Neuron (in vitro differentiated cells): ENCODE measurements at regions not wholly inside any gene's neighbourhood (a gene's known extent, or its start where the extent isn't known, plus 50 kb on each side); places are given as distances from the start of the nearest gene placed in this dataset.

ENCODE experiments used
- H2AFZ ChIP-seq: one replicate; pipeline ENCODE4 v1.6.1; 2013; ENCODE audit warnings: low read depth, mild to moderate bottlenecking, inconsistent platforms, low read length, moderate library complexity
- H3K27me3 ChIP-seq: one replicate; pipeline ENCODE4 v1.6.1; 2013; ENCODE audit warnings: low read length; ENCODE audit not compliant: insufficient read depth
- H3K36me3 ChIP-seq: one replicate; pipeline ENCODE4 v1.6.1; 2013; ENCODE audit warnings: low read length; ENCODE audit not compliant: insufficient read depth
- H3K4me1 ChIP-seq: one replicate; pipeline ENCODE4 v1.6.1; 2013; ENCODE audit warnings: low read length; ENCODE audit not compliant: insufficient read depth
- H3K4me3 ChIP-seq: 2 replicates; pipeline ENCODE4 v1.5.1; 2013; ENCODE audit warnings: mild to moderate bottlenecking, low read length, moderate library complexity
- H3K9me3 ChIP-seq: one replicate; pipeline ENCODE4 v1.6.1; 2013; ENCODE audit warnings: low read length

DNA sequence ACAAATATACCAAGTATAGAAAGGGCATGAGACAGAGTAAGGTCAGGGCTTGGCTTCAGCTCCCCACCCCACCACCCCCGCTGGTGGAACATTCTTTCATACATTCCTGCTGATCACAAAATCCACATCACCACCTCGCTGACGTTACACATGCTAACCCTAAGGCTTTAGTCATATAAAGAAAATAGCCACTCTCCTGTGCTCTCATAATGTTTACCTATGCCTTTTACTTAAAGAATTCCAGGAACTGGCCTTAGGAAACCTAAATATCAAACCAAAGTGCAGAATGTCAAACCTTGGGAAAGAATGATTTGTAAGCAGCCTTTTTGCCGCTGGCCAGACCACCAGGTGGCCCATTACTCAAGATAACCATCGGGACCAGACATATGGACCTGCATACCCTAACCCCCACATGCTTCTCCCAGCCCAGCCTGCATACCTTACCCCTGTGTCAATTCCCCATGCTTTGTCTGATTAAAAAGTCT is 136.3 kb upstream of the SLC39A10 start:
- Histone ChIP-seq H3K27me3 (no peaks in the 10 kb centered on the region), H3K9me3 (no peaks in the 10 kb centered on the region), H3K4me3 (no peak overlapping the region), H3K4me1 (no peaks in the 10 kb centered on the region), H2AFZ (no peak overlapping the region), H3K36me3 (no peaks in the 10 kb centered on the region)

DNA sequence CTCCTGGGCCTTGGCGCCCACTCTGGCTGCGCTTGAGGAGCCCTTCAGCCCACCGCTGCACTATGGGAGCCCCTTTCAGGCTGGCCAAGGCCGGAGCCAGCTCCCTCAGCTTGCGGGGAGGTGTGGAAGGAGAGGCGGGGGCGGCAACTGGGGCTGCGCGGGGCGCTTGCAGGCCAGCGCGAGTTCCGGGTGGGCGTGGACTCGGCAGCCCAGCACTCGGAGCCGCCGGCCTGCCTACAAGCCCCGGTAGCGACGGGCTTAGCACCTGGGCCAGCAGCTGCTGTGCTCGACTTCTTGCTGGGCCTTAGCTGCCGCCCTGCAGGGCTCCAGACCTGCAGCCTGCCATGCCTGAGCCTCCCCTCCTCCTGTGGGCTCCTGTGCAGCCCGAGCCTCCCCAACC is 141.5 kb upstream of the SLC39A10 start:
- no peaks in the 10 kb centered on the region for H3K9me3 ChIP-seq
- H2AFZ ChIP-seq: no peak overlapping the region
- H3K4me1 ChIP-seq: no peaks in the 10 kb centered on the region
- no peaks in the 10 kb centered on the region for H3K36me3 ChIP-seq
- no peaks in the 10 kb centered on the region for H3K27me3 ChIP-seq
- H3K4me3 ChIP-seq: no peak overlapping the region

DNA sequence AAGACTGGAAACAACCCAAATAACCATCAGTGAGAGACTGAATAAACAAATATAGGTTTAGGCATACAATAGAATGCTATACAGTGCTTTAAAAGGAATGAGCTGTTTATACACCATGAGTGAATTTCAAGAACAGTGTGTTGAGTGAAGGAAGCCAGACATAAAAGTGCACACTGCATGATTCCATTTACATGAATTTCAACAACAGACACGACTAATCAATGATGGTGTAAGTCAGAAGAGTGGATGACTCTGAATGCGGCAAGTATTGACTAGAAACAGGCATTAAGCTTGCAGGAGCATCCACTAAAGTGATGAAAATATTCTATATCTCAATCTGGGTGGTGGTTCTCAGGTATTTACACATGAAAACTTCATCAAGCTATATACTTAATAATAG is 142.7 kb upstream of the SLC39A10 start:
- H3K9me3 ChIP-seq: no peaks in the 10 kb centered on the region
- no peaks in the 10 kb centered on the region for H3K27me3 ChIP-seq
- H3K4me3 ChIP-seq: no peak overlapping the region
- no peaks in the 10 kb centered on the region for H3K4me1 ChIP-seq
- H2AFZ ChIP-seq: no peak overlapping the region
- no peaks in the 10 kb centered on the region for H3K36me3 ChIP-seq

DNA sequence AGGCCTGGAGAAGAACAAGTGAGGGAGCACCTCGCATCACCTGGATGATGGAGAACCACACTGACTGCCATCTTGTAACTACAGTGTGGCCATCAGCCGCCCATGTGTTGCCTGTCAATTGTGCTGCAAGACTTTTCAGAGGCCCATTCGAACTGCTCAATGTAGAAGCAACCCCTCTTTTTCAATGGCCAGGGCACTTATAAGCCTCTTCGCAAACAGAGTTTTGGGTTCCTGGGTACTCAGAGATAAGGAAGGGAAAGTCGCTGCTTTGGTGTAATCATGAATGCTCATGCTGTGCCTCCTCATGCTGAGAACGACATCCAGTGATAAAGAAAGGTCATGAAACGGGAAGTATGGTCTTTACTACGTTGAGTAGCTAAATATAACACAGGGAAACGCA is 143.9 kb upstream of the SLC39A10 start:
- Histone ChIP-seq H3K4me3 (no peak overlapping the region), H3K36me3 (no peaks in the 10 kb centered on the region), H3K27me3 (no peaks in the 10 kb centered on the region), H2AFZ (no peak overlapping the region), H3K9me3 (no peaks in the 10 kb centered on the region), H3K4me1 (no peaks in the 10 kb centered on the region)

DNA sequence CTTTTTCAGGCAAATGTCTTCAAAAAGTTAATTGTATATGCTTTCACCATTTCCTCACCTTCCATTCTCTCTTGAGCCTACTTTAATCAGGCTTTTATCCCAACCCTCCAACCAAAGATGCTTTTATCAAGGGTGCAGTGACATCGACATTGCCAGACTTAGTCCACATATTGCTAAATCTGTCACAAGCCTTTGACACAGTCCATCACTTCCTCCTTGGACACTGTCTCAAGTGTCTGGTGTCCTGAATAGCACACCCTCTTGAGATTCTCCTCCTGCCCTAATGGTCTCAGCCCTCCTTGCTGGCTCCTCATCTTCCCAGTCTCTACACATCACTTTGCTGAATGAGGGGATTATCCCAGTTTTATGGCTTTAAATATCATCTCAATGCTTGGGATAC is 147.5 kb upstream of the SLC39A10 start:
- H3K27me3 ChIP-seq: no peaks in the 10 kb centered on the region
- no peaks in the 10 kb centered on the region for H3K4me1 ChIP-seq
- H3K9me3 ChIP-seq: no peaks in the 10 kb centered on the region
- H3K36me3 ChIP-seq: no peaks in the 10 kb centered on the region
- no peak overlapping the region for H3K4me3 ChIP-seq
- no peak overlapping the region for H2AFZ ChIP-seq

DNA sequence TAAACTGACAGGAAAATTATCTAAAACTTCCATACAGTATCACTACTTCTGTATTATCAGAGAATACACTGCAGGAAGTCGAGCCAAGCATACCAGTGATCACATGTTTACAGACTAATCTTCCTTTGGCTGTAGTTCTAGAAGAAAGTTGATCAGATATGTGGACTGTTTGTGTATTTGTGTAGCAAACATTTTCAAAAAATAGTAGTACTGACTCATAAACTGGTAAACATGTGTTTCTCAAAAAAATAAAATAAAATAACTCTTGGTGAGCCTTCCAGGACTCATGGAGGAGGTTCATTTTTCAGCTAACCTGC is 148.9 kb upstream of the SLC39A10 start:
- no peaks in the 10 kb centered on the region for H3K36me3 ChIP-seq
- no peaks in the 10 kb centered on the region for H3K27me3 ChIP-seq
- no peaks in the 10 kb centered on the region for H3K9me3 ChIP-seq
- no peak overlapping the region for H2AFZ ChIP-seq
- H3K4me1 ChIP-seq: no peaks in the 10 kb centered on the region
- H3K4me3 ChIP-seq: no peak overlapping the region

DNA sequence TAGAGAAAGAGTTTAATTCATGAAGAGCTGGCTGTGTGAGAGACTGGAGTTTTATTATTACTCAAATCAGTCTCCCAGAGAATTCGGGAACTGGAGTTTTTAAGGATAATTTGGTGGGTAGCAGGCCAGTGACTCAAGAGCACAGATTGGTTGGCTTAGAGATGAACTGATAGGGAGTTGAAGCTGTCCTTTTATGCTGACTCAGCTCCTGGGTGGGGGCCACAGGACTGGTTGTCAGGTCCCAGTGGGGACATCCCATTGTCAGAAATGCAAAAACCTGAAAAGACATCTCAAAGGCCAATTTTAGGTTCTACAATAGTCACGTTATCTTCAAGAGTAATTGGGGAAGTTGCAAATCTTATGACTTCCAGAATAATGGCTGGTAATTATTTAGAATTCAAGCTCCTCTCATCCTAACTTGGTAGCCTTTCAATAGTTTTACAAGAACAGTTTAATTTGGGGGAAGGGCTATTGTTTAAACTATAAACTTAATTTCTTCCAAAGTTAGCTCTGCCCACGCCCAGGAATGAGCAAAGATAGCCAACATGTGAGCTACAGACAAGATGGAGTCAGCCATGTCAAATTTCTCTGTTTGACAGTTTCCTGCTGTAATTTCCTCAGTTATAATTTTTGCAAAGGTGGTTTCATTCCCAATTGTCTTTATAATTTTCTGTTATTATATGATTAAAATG is 149.4 kb upstream of the SLC39A10 start:
- Histone ChIP-seq H3K4me1 (no peaks in the 10 kb centered on the region), H3K4me3 (no peak overlapping the region), H3K27me3 (no peaks in the 10 kb centered on the region), H3K36me3 (no peaks in the 10 kb centered on the region), H2AFZ (no peak overlapping the region), H3K9me3 (no peaks in the 10 kb centered on the region)

DNA sequence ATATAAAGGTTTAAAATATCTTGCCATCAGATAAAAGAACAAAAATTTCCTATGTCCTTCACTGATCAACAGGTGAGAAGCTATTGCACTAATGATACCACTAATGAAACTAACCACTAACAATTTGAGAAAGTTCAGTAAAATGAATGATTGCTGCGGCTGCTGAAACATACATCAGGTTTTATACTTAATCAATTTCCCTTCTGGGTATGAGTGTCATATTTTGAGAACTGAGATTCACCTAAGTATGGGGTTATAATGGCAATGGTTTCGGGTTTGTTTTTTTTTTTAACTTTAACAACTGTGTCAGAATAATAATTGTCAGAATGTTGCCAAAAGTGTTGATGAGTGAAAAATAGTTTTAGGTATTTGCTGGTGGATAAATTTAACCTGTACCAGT is 151.3 kb upstream of the SLC39A10 start:
- H3K27me3 ChIP-seq: no peaks in the 10 kb centered on the region
- H2AFZ ChIP-seq: no peak overlapping the region
- H3K36me3 ChIP-seq: no peaks in the 10 kb centered on the region
- H3K4me3 ChIP-seq: no peak overlapping the region
- H3K4me1 ChIP-seq: no peaks in the 10 kb centered on the region
- no peaks in the 10 kb centered on the region for H3K9me3 ChIP-seq

DNA sequence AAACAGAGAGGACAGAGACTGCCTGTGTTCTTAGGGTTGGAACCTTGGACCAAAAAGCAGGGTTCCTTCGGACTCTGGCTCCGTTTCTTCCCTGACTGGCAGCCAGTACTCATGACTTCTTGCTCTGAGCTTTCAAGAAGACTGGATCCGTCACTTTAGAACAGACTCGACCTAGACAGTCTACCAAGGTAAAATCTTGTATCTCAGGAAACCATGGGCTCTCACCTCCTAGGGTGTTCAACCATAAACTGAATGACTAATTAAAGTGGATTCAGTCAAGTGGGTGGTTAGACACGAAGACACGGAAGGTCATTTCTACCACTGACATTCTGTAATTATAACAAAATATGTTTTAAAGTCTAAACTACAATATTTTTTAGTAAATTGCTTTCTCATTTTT is 153.8 kb upstream of the SLC39A10 start:
- H3K27me3 ChIP-seq: no peaks in the 10 kb centered on the region
- H3K4me3 ChIP-seq: no peak overlapping the region
- H3K36me3 ChIP-seq: no peaks in the 10 kb centered on the region
- H2AFZ ChIP-seq: no peak overlapping the region
- no peaks in the 10 kb centered on the region for H3K9me3 ChIP-seq
- no peaks in the 10 kb centered on the region for H3K4me1 ChIP-seq

DNA sequence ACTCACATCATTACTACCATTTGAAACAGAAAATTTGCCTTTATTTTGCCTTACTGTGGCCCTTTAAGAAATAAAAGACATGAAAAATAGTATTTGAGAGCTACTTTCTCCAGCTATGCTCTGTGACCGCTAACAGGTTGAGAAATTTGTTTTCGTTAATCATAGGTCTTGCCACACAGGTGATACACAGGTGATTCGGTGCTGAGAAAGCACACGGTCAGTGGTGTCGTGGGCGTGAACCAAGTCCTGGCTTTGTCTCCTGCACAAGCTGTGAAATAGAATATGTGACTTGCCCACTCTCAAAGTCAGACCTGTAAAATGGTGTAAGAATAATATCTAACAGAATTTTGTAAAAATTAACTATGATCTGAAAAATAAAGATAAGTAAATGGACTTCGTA is 155.3 kb upstream of the SLC39A10 start:
- Histone ChIP-seq H3K4me1 (no peaks in the 10 kb centered on the region), H3K9me3 (no peaks in the 10 kb centered on the region), H2AFZ (no peak overlapping the region), H3K36me3 (no peaks in the 10 kb centered on the region), H3K27me3 (no peaks in the 10 kb centered on the region), H3K4me3 (no peak overlapping the region)

DNA sequence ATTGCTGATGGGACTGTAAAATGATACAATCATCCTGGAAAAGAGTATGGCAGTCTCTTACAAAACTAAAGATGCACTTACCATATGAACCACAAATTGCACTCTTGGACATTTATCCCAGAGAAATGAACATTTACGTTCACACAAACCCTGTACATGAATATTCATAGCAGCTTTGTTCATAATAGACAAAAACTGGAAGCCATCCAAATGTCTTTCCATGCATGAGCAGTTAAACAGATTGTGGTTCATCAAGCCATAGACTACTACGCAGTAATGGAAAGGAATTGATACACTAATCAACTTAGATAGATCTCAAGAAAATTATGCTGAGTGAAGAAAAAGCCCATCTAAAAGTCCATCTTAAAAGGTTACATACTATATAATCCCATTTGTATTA is 156.1 kb upstream of the SLC39A10 start:
- Histone ChIP-seq H3K4me3 (no peak overlapping the region), H3K36me3 (no peaks in the 10 kb centered on the region), H3K27me3 (no peaks in the 10 kb centered on the region), H3K9me3 (no peaks in the 10 kb centered on the region), H2AFZ (no peak overlapping the region), H3K4me1 (no peaks in the 10 kb centered on the region)

DNA sequence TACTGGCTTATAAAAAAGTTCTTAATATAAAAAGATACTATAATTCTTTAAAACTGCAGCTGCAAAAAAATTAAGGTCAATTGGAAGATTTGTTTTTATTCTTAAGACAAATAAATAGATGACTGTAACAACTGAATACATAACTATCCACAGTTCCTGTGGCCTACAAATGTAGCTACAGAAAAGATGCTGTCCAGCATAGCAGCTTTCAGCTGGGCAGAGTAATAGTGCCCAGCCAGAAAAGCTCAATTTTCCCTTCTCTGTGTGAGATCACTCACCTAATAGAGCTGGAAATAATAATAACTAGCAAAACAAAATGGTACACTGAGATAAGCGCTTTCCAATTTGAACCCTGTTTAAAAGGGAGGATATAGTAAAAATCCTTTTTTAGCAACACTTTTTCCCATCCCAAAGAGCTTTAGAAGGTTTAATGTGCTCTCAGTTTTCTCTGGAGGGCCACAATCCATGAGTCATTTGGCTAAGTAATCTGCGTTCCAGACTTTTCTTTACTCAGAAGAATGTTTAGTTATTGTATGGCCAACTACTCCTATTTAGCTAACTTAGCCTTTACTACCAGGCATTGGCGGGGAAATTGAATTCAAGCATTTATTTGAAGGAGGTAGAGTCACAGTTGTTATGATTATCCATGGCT is 158.1 kb upstream of the SLC39A10 start:
- H3K27me3 ChIP-seq: no peaks in the 10 kb centered on the region
- no peaks in the 10 kb centered on the region for H3K4me1 ChIP-seq
- no peak overlapping the region for H2AFZ ChIP-seq
- H3K36me3 ChIP-seq: no peaks in the 10 kb centered on the region
- no peak overlapping the region for H3K4me3 ChIP-seq
- no peaks in the 10 kb centered on the region for H3K9me3 ChIP-seq

DNA sequence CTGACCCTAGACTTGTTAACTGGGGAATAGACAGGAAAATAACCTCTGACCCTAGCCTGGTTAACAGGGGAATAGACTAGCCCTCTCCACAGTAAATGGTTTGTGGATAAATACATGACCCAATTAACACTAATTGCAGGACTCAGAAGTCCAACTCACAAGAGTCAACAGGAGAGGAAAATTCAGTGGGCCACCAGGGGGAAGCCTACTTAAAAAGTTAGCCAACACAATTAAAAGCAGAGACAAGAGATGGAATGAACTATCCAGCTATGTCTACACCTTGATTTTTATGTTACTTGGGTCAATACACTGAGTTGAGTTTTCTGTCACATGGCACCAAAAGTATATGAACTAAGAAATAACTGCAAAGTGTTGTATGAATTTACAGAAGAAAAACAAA is 158.8 kb upstream of the SLC39A10 start:
- no peaks in the 10 kb centered on the region for H3K4me1 ChIP-seq
- no peaks in the 10 kb centered on the region for H3K27me3 ChIP-seq
- no peaks in the 10 kb centered on the region for H3K9me3 ChIP-seq

DNA sequence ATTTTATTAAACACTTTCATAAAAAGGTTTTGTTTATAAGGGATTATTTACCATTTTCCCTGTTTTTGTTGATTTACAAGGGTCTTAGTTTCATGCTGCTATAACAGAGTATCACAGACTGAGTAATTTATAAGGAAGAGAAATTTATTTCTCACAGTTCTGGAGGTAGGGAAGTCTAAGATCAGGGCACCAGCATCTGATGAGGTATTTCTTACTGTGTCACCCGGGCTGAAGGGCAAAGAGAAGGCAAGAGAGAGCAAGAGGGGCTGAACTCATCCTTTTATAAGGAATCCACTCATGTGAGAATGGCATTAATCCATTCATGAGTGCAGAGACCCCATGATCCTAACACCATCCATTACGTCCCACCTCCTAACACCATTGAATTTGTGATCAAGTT is 160.0 kb upstream of the SLC39A10 start:
- Histone ChIP-seq H3K9me3 (no peaks in the 10 kb centered on the region), H3K36me3 (no peaks in the 10 kb centered on the region), H3K4me3 (no peak overlapping the region), H2AFZ (no peak overlapping the region), H3K4me1 (no peaks in the 10 kb centered on the region), H3K27me3 (no peaks in the 10 kb centered on the region)

More for the DNA sequence above, 158.8 kb upstream of the SLC39A10 start:
- H3K36me3 ChIP-seq: no peaks in the 10 kb centered on the region
- H2AFZ ChIP-seq: no peak overlapping the region
- H3K4me3 ChIP-seq: no peak overlapping the region
